H9 (cell line): ENCODE measurements at regions not wholly inside any gene's neighbourhood (a gene's known extent, or its start where the extent isn't known, plus 50 kb on each side); places are given as distances from the start of the nearest gene placed in this dataset.

Experiments
- DNase-seq: peaks from one replicate; pipeline ENCODE4 v3.0.0-alpha.2; 2017
- H2AFZ ChIP-seq: one replicate; pipeline ENCODE4 v1.6.1; 2013; ENCODE audit warnings: mild to moderate bottlenecking, low read length, control low read depth, moderate library complexity
- H2AK5ac ChIP-seq: 2 replicates; pipeline ENCODE4 v1.6.1; 2013; ENCODE audit warnings: low read length, control low read depth, mixed read lengths; ENCODE audit not compliant: insufficient read length
- H2BK120ac ChIP-seq: one replicate; pipeline ENCODE4 v1.6.1; 2013; ENCODE audit warnings: low read depth, mild to moderate bottlenecking, low read length, control low read depth, inconsistent platforms; ENCODE audit not compliant: poor library complexity, severe bottlenecking
- H2BK12ac ChIP-seq: 2 replicates; pipeline ENCODE4 v1.6.1; 2013; ENCODE audit warnings: low read length, control low read depth, mixed read lengths, low read depth; ENCODE audit not compliant: insufficient read length
- H2BK15ac ChIP-seq: 2 replicates; pipeline ENCODE4 v1.6.1; 2013; ENCODE audit warnings: low read depth, low read length, control low read depth
- H2BK20ac ChIP-seq: one replicate; pipeline ENCODE4 v1.6.1; 2013; ENCODE audit warnings: low read depth, mild to moderate bottlenecking, low read length, control low read depth, inconsistent platforms; ENCODE audit not compliant: poor library complexity, severe bottlenecking
- H2BK5ac ChIP-seq: 2 replicates; pipeline ENCODE4 v1.6.1; 2013; ENCODE audit warnings: low read length, control low read depth, mixed read lengths; ENCODE audit not compliant: insufficient read length
- H3K14ac ChIP-seq: 2 replicates; pipeline ENCODE4 v1.6.1; 2013; ENCODE audit warnings: low read length, control low read depth; ENCODE audit not compliant: insufficient read depth
- H3K18ac ChIP-seq: 2 replicates; pipeline ENCODE4 v1.6.1; 2013; ENCODE audit warnings: low read depth, mild to moderate bottlenecking, mixed read lengths, low read length, control low read depth; ENCODE audit not compliant: insufficient read length
- H3K23ac ChIP-seq: 2 replicates; pipeline ENCODE4 v1.6.1; 2013; ENCODE audit warnings: low read length, control low read depth, mixed read lengths, low read depth; ENCODE audit not compliant: insufficient read length
- H3K23me2 ChIP-seq: 2 replicates; pipeline ENCODE4 v1.6.1; 2013; ENCODE audit warnings: low read depth, mild to moderate bottlenecking, mixed read lengths, low read length, control low read depth; ENCODE audit not compliant: insufficient read length, poor library complexity, severe bottlenecking
- H3K27ac ChIP-seq: 2 replicates; pipeline ENCODE4 v1.5.1; 2013; ENCODE audit warnings: low read length, control low read depth, mixed read lengths, low read depth; ENCODE audit not compliant: insufficient read length
- H3K27me3 ChIP-seq: 2 replicates; pipeline ENCODE4 v1.6.1; 2013; ENCODE audit warnings: low read length, control low read depth, inconsistent platforms; ENCODE audit not compliant: insufficient read depth
- H3K4ac ChIP-seq: 2 replicates; pipeline ENCODE4 v1.6.1; 2013; ENCODE audit warnings: low read depth, mild to moderate bottlenecking, control low read depth, inconsistent platforms, low read length, moderate library complexity
- H3K4me1 ChIP-seq: 2 replicates; pipeline ENCODE4 v1.6.1; 2013; ENCODE audit warnings: low read length, control low read depth, inconsistent platforms; ENCODE audit not compliant: insufficient read depth
- H3K4me2 ChIP-seq: 2 replicates; pipeline ENCODE4 v1.6.1; 2013; ENCODE audit warnings: low read length, control low read depth, mixed read lengths; ENCODE audit not compliant: insufficient read length, insufficient read depth
- H3K56ac ChIP-seq: 2 replicates; pipeline ENCODE4 v1.6.1; 2013; ENCODE audit warnings: low read depth, mild to moderate bottlenecking, mixed read lengths, low read length, control low read depth; ENCODE audit not compliant: insufficient read length
- H3K79me1 ChIP-seq: 2 replicates; pipeline ENCODE4 v1.6.1; 2013; ENCODE audit warnings: low read depth, mild to moderate bottlenecking, moderate library complexity, low read length, control low read depth, inconsistent platforms; ENCODE audit not compliant: insufficient read depth, poor library complexity, severe bottlenecking
- H3K79me2 ChIP-seq: 2 replicates; pipeline ENCODE4 v1.6.1; 2013; ENCODE audit warnings: low read length, control low read depth, inconsistent platforms; ENCODE audit not compliant: insufficient read depth
- H3K9ac ChIP-seq: 2 replicates; pipeline ENCODE4 v1.6.1; 2013; ENCODE audit warnings: low read length, control low read depth, mixed read lengths; ENCODE audit not compliant: insufficient read length; ENCODE audit errors: extremely low read depth
- H3K9me3 ChIP-seq: one replicate; pipeline ENCODE4 v1.6.1; 2013; ENCODE audit warnings: low read depth, low read length, inconsistent platforms; ENCODE audit not compliant: control insufficient read depth
- H3T11ph ChIP-seq: one replicate; pipeline ENCODE4 v1.6.1; 2013; ENCODE audit warnings: mild to moderate bottlenecking, low read length, control low read depth, inconsistent platforms
- H4K20me1 ChIP-seq: one replicate; pipeline ENCODE4 v1.6.1; 2013; ENCODE audit not compliant: control insufficient read depth, insufficient read length, insufficient read depth
- H4K5ac ChIP-seq: 2 replicates; pipeline ENCODE4 v1.6.1; 2013; ENCODE audit warnings: low read depth, mild to moderate bottlenecking, mixed read lengths, low read length, control low read depth; ENCODE audit not compliant: insufficient read length
- H4K8ac ChIP-seq: replicated peaks from 2 replicates; pipeline ENCODE4 v1.6.1; 2013; ENCODE audit warnings: low read length, control low read depth, mixed read lengths, low read depth; ENCODE audit not compliant: insufficient read length
- H4K91ac ChIP-seq: 2 replicates; pipeline ENCODE4 v1.6.1; 2013; ENCODE audit warnings: low read depth, mild to moderate bottlenecking, moderate library complexity, mixed read lengths, low read length, control low read depth; ENCODE audit not compliant: insufficient read length
- H3K27ac Mint-ChIP-seq, 3 experiments: 2 replicates in 2 of 3; 3 replicates in 1 of 3; pipeline ENCODE4 v1.8.0; 2020 to 2021; ENCODE audit warnings: mixed read lengths in 3 of 3, mild to moderate bottlenecking in 1 of 3, moderate library complexity in 1 of 3
- H3K27me3 Mint-ChIP-seq: 2 replicates; pipeline ENCODE4 v1.8.0; 2021; ENCODE audit warnings: low read depth, mild to moderate bottlenecking, moderate library complexity, mixed read lengths
- H3K36me3 Mint-ChIP-seq, 3 experiments: 2 replicates in 2 of 3; 3 replicates in 1 of 3; pipeline ENCODE4 v1.8.0; 2020 to 2021; ENCODE audit warnings: low read depth in 3 of 3, mixed read lengths in 3 of 3; ENCODE audit not compliant: insufficient read depth in 1 of 3
- H3K4me1 Mint-ChIP-seq, 2 experiments: 2 replicates each; pipeline ENCODE4 v1.8.0; 2020; ENCODE audit warnings: mixed read lengths in 2 of 2
- H3K4me3 Mint-ChIP-seq, 2 experiments: 2 replicates in 1 of 2; 3 replicates in 1 of 2; pipeline ENCODE4 v1.8.0; 2020 to 2021; ENCODE audit warnings: mild to moderate bottlenecking in 2 of 2, mixed read lengths in 2 of 2, moderate library complexity in 1 of 2
- H3K9me3 Mint-ChIP-seq, 2 experiments: 2 replicates in 1 of 2; 3 replicates in 1 of 2; pipeline ENCODE4 v1.8.0; 2020; ENCODE audit warnings: mild to moderate bottlenecking in 2 of 2, mixed read lengths in 2 of 2, moderate library complexity in 1 of 2
- WGBS: extraction: QIAGEN DNeasy Blood & Tissue Kit; methylation state at CpG from one replicate; pipeline ENCODE4 v1.1.7; 2013; ENCODE audit warnings: missing lambda C conversion rate, low lambda C conversion rate, mixed read lengths; ENCODE audit not compliant: insufficient read length; ENCODE audit errors: extremely low coverage; 5-methylcytosine and 5-hydroxymethylcytosine counted together
- TF ChIP-seq, protein P1 (sequence below): fragments of 200-600 bp; sonication (generic); conservative IDR thresholded peaks from 3 replicates; pipeline ENCODE4 v1.8.0; 2021; ENCODE audit warnings: antibody characterized with exemption, mild to moderate bottlenecking

DNA sequence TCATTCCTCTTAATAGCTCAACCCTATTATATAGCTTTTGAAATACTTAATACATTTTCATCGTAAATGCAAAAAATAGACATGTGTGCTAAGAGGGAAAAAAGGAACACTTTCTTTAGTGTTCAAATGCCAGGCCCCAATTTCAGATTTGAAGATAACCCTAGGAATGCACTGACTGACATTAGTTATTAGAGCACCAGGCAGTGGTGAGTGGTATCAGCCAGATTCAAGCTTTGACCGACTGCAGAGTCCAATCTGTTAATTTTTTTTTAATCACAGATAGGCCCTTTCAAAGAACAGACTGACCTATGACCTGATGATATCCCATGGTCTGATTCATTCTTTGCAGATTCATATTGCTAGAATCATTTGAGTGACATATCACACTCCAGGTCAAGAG is 874.2 kb upstream of the CHORDC1 start:
- Histone ChIP-seq H3K9ac (no peak overlapping the region), H4K91ac (no peak overlapping the region), H3K27ac (no peak overlapping the region)

More for the DNA sequence above, 874.2 kb upstream of the CHORDC1 start:
- H4K8ac ChIP-seq = no peak overlapping the region
- Mint-ChIP-seq H3K4me1 (no peaks in the 10 kb centered on the region), H3K27me3 (no peaks in the 10 kb centered on the region), H3K4me3 (no peak overlapping the region), H3K27ac (no peak overlapping the region), H3K36me3 (no peaks in the 10 kb centered on the region), H3K9me3 (no peaks in the 10 kb centered on the region)
- H4K20me1 ChIP-seq = no peaks in the 10 kb centered on the region
- no peak overlapping the region for H4K5ac ChIP-seq
- H2BK120ac ChIP-seq = no peak overlapping the region
- no peak overlapping the region for H3K18ac ChIP-seq
- no peak overlapping the region for H2BK15ac ChIP-seq
- WGBS = no CpG with 5 or more reads among the region's 2 CpGs
- no peak overlapping the region for H3K14ac ChIP-seq
- H3K79me2 ChIP-seq = no peaks in the 10 kb centered on the region
- no peaks in the 10 kb centered on the region for H3K9me3 ChIP-seq
- no peaks in the 10 kb centered on the region for H3K79me1 ChIP-seq
- H3K4me1 ChIP-seq = no peaks in the 10 kb centered on the region
- TF ChIP-seq, protein P1, sequence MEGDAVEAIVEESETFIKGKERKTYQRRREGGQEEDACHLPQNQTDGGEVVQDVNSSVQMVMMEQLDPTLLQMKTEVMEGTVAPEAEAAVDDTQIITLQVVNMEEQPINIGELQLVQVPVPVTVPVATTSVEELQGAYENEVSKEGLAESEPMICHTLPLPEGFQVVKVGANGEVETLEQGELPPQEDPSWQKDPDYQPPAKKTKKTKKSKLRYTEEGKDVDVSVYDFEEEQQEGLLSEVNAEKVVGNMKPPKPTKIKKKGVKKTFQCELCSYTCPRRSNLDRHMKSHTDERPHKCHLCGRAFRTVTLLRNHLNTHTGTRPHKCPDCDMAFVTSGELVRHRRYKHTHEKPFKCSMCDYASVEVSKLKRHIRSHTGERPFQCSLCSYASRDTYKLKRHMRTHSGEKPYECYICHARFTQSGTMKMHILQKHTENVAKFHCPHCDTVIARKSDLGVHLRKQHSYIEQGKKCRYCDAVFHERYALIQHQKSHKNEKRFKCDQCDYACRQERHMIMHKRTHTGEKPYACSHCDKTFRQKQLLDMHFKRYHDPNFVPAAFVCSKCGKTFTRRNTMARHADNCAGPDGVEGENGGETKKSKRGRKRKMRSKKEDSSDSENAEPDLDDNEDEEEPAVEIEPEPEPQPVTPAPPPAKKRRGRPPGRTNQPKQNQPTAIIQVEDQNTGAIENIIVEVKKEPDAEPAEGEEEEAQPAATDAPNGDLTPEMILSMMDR = no peak
- no peak overlapping the region for H3K23ac ChIP-seq
- no peak overlapping the region for H3K56ac ChIP-seq
- no peaks in the 10 kb centered on the region for H3K23me2 ChIP-seq
- H2BK20ac ChIP-seq = no peak overlapping the region
- no peaks in the 10 kb centered on the region for H3K27me3 ChIP-seq
- H3K4ac ChIP-seq = no peak overlapping the region
- no peak overlapping the region for H2AFZ ChIP-seq
- H3T11ph ChIP-seq = no peak overlapping the region
- no peak overlapping the region for H3K4me2 ChIP-seq
- DNase-seq = no peak
- H2BK12ac ChIP-seq = no peak overlapping the region
- no peak overlapping the region for H2AK5ac ChIP-seq
- H2BK5ac ChIP-seq = no peak overlapping the region
